ENCODE measurements at regions not wholly inside any gene's neighbourhood (a gene's known extent, or its start where the extent isn't known, plus 50 kb on each side); places are given as distances from the start of the nearest gene placed in this dataset.
"Not testable (repeated sequence)": the region's sequence is repeated elsewhere in the genome, so short reads cannot be mapped to it uniquely, and the experiment has no call there.

DNA sequence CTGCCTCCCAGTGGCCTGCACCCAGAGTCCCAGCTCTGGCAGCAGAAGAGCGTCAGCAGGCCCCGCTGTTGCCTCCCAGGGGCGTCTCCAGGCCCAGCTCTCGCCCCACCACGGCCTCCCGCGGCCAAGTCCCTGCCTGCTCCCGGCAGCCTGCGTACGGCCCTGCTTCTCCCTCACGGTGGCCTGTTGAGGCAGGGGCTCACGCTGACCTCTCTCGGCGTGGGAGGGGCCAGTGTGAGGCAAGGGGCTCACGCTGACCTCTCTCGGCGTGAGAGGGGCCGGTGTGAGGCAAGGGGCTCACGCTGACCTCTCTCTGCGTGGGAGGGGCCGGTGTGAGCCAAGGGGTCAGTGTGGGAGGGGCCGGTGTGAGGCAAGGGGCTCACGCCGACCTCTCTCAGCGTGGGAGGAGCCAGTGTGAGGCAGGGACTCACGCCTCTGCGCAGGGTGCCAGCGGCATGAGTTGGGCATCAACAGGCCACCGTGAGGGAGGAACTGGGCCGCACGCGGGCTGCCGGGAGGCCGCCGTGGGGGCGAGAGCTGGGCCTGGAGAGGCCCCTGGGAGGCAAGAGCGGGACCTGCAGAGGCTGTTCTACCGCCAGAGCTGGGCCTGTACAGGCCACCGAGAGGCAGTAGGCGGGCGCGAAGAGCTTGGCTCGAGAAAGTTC lies 254.1 kb upstream of the NUPR2 start:
- not testable (repeated sequence) for ATAC-seq, H3K4me1 ChIP-seq, H3K36me3 ChIP-seq, H3K4me3 ChIP-seq, H3K9me3 ChIP-seq, H3K27ac ChIP-seq, H3K27me3 ChIP-seq
- WGBS, 2 donors (ENCODE audit: low coverage in 1 of 2): no CpG with 5 or more reads among the region's 43 CpGs

DNA sequence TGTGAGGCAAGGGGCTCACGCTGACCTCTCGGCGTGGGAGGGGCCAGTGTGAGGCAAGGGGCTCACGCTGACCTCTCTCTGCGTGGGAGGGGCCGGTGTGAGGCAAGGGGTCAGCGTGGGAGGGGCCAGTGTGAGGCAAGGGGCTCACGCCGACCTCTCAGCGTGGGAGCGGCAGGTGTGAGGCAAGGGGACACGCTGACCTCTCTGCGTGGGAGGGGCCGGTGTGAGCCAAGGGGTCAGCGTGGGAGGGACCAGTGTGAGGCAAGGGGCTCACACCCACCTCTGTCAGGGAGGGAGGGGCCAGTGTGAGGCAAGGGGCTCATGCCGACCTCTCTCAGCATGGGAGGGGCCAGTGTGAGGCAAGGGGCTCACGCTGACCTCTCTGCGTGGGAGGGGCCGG lies 251.7 kb upstream of the NUPR2 start:
- H3K4me3 ChIP-seq, H3K9me3 ChIP-seq, H3K4me1 ChIP-seq, H3K36me3 ChIP-seq, H3K27me3 ChIP-seq, ATAC-seq, H3K27ac ChIP-seq: not testable (repeated sequence)
- WGBS, 2 donors (ENCODE audit: low coverage in 1 of 2): 96% methylated on average over 9 of the region's 19 CpGs; no CpG with 5 or more reads in 1 of the 2 donors

GRCh38 chr7:56367411-56367810 lies 251.2 kb upstream of the NUPR2 start:
- not testable (repeated sequence) for H3K9me3 ChIP-seq, H3K27me3 ChIP-seq, H3K4me1 ChIP-seq, ATAC-seq, H3K4me3 ChIP-seq, H3K36me3 ChIP-seq, H3K27ac ChIP-seq
- WGBS, 2 donors (ENCODE audit: low coverage in 1 of 2): 87% methylated on average over 3 of the region's 24 CpGs; no CpG with 5 or more reads in 1 of the 2 donors

DNA sequence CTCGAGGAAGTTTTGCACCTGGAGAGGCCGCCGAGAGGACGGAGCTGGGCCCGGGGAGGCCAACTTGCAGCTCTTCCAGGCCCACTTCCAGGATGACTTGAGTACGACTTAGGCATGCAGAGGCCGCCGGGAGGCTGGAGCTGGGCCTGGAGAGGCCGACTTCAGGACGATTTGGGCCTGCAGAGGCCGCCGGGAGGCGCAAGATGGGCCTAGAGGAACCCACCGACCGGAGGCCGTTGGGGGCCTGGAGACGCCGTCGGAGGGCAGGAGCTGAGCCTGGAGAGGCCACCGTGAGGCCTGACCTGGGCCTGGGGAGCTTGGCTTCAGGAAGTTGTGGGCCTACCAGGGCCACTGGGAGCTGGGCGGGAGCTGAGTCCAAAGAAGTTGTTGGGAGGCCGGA lies 250.5 kb upstream of the NUPR2 start:
- not testable (repeated sequence) for H3K4me3 ChIP-seq, H3K27ac ChIP-seq, H3K27me3 ChIP-seq, H3K36me3 ChIP-seq, H3K9me3 ChIP-seq, H3K4me1 ChIP-seq, ATAC-seq
- WGBS, 2 donors (ENCODE audit: low coverage in 1 of 2): 88% methylated on average over 6 of the region's 22 CpGs; no CpG with 5 or more reads in 1 of the 2 donors

- H3K27me3 ChIP-seq: not testable (repeated sequence)
Measured at GRCh38 chr7:56352576-56352975, 236.4 kb upstream of the NUPR2 start.

DNA sequence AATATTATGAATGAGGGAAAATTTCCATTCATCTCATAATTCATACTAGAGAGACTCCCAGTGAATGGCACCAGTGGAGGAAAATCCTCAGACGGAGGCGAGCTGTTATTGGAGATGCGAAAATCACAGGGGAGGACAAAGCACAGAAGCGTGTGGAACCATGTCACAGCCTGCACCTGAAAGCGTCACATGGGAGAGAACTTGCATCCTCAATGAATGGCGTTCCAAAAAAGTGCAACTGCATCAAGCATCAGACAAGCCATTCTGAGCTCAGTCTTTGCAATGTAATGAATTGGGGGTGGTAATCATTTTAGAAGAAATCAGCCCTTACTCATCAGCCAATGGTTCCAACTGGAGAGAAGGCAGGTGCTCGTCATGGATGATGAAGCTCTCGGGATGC lies 235.0 kb upstream of the NUPR2 start:
- ATAC-seq, H3K4me3 ChIP-seq, H3K27me3 ChIP-seq, H3K9me3 ChIP-seq, H3K36me3 ChIP-seq, H3K4me1 ChIP-seq, H3K27ac ChIP-seq: not testable (repeated sequence)
- 83 to 94% methylated on average over 1 to 2 of the region's 8 CpGs for WGBS, 2 donors (ENCODE audit: low coverage in 1 of 2)

More at GRCh38 chr7:56352576-56352975, 236.4 kb upstream of the NUPR2 start:
- not testable (repeated sequence) for H3K4me3 ChIP-seq, H3K4me1 ChIP-seq, H3K9me3 ChIP-seq, H3K36me3 ChIP-seq, H3K27ac ChIP-seq, ATAC-seq
- 62% methylated on average over 4 of the region's 4 CpGs; no CpG with 5 or more reads in 1 of the 2 donors for WGBS, 2 donors (ENCODE audit: low coverage in 1 of 2)

- not testable (repeated sequence) for ATAC-seq, H3K9me3 ChIP-seq, H3K36me3 ChIP-seq, H3K4me3 ChIP-seq, H3K27ac ChIP-seq, H3K27me3 ChIP-seq, H3K4me1 ChIP-seq
- 74 to 75% methylated on average over 4 of the region's 7 CpGs for WGBS, 2 donors (ENCODE audit: low coverage in 1 of 2)
Measured at GRCh38 chr7:56348311-56348710, 232.1 kb upstream of the NUPR2 start.

DNA sequence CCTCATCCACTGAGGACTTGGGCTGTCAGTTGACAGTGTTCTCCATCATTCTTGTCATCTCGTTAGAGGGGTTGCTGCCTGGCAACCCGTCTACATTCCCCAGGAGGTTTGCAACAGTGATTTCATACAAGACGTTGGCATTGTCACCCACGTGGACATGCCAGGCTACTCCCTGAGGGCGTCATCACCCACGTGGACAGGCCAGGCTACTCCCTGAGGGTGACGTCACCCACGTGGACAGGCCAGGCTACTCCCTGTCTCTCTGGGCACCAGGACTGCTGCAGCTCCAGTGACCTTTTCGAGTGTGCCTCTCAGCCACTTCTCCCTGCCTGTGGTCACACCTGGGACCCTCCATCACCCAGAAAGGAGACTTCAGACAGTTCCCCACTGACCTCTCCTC lies 212.1 kb upstream of the NUPR2 start:
- not testable (repeated sequence) for H3K4me3 ChIP-seq, ATAC-seq, H3K27ac ChIP-seq, H3K36me3 ChIP-seq, H3K4me1 ChIP-seq, H3K9me3 ChIP-seq
- WGBS, 2 donors (ENCODE audit: low coverage in 1 of 2): 71% methylated on average over 4 of the region's 9 CpGs; no CpG with 5 or more reads in 1 of the 2 donors
- H3K27me3 ChIP-seq: peaks cover 16% of the 10 kb centered on the region

DNA sequence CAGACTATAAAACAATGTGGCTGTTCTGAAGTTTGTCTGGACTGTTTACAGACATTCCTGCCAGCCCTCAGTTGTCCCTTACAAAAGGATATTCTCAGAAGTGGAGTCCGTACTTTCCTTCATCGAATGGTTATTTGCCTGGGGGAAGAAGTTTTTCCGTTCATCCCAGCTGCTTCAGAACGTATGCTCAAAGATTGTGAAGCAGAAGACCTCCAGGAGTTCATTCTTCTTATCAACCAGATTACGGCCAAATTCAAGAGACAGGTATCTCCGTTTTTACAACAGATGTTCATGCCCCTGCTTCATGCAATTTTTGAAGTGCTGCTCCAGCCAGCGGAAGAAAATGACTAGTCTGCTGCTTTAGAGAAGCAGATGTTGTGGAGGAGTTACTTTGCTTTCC lies 174.3 kb upstream of the NUPR2 start:
- H3K27ac ChIP-seq: no peak overlapping the region
- no peaks in the 10 kb centered on the region for H3K36me3 ChIP-seq
- H3K4me1 ChIP-seq: peaks cover 0 to 14% (median 0%) of the 10 kb centered on the region in 3 donors
- 64 to 90% methylated on average over 2 to 6 of the region's 7 CpGs for WGBS, 2 donors (ENCODE audit: low coverage in 1 of 2)
- no peak for TF ChIP-seq POLR2AphosphoS5 (IDR thresholded peaks at IDR 0.05)
- no peak for TF ChIP-seq CTCF (IDR thresholded peaks at IDR 0.05)
- no peak for TF ChIP-seq POLR2A (IDR thresholded peaks at IDR 0.05)
- TF ChIP-seq EP300 (IDR thresholded peaks at IDR 0.05): no peak
- no peaks in the 10 kb centered on the region for H3K9me3 ChIP-seq
- no peaks in the 10 kb centered on the region for H3K27me3 ChIP-seq
- no peak overlapping the region for H3K4me3 ChIP-seq
- no peak for ATAC-seq
